LNCAP (cell line): ENCODE measurements at regions not wholly inside any gene's neighbourhood (a gene's known extent, or its start where the extent isn't known, plus 50 kb on each side); places are given as distances from the start of the nearest gene placed in this dataset.
A peak's percentile ranks its signal among the peaks of the same experiment; 100 is the strongest.

ENCODE experiments used
- TF ChIP-seq, protein P1 (sequence below): fragments of 450-650 bp; IDR thresholded peaks from 2 replicates; pipeline ENCODE4 v1.5.1; 2017; ENCODE audit warnings: mild to moderate bottlenecking

DNA sequence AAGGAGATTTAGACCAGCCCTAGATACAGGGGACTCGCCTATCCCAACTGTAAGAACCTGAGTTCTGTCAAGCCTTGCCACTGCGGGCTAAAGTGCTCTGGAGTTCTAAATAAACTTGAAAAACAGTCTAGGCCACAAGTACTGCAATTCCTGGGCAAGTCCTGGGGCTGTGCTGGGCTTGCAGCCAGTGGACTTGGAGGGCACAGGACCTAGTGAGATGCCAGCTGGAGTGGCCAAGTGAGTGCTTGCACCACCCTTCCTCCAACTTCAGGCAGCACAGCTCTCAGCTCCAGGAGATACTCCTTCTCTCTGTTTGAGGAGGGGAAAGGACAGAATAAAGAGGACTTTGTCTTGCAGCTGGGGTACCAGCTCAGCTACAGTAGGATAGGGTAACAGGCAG, 307.6 kb upstream of the FBXO33 start:
- TF ChIP-seq, protein P1, sequence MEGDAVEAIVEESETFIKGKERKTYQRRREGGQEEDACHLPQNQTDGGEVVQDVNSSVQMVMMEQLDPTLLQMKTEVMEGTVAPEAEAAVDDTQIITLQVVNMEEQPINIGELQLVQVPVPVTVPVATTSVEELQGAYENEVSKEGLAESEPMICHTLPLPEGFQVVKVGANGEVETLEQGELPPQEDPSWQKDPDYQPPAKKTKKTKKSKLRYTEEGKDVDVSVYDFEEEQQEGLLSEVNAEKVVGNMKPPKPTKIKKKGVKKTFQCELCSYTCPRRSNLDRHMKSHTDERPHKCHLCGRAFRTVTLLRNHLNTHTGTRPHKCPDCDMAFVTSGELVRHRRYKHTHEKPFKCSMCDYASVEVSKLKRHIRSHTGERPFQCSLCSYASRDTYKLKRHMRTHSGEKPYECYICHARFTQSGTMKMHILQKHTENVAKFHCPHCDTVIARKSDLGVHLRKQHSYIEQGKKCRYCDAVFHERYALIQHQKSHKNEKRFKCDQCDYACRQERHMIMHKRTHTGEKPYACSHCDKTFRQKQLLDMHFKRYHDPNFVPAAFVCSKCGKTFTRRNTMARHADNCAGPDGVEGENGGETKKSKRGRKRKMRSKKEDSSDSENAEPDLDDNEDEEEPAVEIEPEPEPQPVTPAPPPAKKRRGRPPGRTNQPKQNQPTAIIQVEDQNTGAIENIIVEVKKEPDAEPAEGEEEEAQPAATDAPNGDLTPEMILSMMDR = no peak

DNA sequence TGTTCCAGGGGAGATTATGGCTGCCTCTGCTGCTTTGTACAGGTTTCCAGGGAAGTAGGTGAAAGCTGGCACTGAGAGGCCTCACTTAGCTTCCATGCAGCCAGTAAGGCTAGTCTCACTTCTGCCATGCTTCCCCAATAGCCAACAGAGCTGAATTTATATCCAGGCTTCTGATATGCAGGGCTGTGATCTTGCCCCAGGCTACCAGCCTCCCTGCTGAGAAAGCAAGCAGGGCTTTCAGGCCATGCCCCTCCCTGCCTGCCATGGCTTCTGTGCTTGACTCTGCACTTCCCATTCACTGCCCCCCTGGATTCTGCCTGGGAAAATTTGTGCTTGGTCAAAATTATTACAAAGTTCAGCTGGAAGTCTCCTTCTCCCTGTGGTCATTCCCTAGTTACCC, 302.1 kb upstream of the FBXO33 start:
- TF ChIP-seq, protein P1 = no peak

DNA sequence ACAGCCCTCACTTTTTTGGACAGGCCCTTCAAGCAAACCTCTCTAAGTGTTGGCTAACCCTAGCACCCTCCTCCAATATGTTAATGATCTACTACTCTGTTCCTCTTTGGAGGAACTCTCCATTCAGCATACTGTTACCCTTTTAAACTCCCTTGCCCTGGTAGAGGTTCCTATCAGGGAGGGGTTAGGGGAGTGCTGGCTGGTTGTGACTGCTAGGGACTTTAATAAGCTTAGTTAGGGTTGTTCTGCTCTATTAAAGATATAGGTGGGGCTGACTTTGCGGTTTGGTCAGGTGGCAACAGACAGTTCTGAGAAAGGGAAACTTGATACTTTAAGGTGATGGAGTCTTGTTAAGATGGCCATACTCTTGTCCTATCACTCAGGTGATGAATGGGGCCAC, 301.5 kb upstream of the FBXO33 start:
- TF ChIP-seq, protein P1 = no peak

DNA sequence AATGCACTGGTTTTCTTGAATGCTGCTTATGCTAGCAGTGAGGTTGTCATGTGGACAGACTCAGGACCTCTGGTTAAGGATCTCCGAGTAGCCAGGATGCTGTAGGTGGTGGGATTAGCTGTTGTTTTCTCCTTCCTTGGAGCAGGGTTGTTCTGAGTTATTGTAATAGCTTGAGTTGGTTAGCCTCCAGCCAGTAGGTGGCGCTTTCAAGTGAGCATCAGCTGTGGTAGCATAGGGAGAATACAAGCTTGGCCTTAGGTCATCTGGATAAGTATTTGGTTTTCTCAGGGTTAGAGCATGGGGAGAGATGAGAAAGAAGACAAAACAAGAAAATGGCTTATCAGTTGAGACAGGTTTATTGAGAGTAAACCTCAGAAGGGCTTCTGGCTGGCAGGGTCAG, 299.7 kb upstream of the FBXO33 start:
- TF ChIP-seq, protein P1 = peak; percentile 63

DNA sequence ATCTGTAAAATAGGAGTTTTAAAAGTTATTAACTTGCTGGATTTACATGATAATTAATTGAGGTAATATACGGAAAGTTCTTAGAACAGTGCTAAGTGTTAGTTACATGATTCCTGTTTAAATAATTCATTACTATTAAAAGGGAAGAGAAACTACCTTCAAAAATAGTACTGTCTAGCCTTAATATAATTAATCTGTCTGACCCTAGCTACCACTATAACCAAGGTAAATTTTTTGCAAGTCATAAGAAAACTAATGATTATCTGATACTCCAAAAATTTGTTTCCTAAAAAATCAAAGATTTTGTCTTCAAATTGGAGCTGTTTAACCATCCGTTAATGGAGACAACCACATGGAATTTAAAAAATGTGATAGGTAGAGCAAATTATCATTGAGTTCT, 294.3 kb upstream of the FBXO33 start:
- TF ChIP-seq, protein P1 = no peak

DNA sequence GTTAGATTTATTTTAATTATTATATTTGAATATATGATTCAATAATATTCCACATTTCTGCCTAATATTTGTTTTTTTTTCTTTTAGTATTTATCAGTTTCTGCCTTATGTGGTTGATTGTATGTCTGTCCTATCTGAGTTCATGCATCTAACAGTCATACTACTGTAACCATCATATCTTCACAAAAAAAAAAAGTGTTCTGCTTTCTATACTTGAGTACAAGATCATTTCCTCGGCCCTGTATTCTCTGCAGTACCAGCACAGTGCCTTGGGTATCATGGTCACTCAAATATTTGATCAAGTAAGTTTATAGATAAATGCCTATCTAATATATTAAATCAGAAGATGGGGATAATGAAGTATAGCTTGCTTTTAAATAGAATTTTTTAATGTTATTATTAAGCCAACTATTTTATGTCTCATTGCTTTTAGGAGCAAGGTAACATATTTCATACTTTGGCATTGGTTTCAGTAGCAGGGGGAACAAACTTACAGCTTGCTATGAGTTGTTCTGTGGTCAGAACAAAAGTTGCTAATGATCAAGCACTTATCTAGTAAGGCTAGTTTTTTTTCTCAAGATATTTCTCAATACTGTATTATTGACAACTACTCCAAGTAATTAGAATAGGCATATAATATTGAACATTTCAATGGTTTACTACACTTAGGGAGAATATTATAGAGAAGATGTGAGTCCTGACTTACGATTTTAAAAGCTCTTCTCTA, 290.5 kb upstream of the FBXO33 start:
- TF ChIP-seq, protein P1 = no peak

DNA sequence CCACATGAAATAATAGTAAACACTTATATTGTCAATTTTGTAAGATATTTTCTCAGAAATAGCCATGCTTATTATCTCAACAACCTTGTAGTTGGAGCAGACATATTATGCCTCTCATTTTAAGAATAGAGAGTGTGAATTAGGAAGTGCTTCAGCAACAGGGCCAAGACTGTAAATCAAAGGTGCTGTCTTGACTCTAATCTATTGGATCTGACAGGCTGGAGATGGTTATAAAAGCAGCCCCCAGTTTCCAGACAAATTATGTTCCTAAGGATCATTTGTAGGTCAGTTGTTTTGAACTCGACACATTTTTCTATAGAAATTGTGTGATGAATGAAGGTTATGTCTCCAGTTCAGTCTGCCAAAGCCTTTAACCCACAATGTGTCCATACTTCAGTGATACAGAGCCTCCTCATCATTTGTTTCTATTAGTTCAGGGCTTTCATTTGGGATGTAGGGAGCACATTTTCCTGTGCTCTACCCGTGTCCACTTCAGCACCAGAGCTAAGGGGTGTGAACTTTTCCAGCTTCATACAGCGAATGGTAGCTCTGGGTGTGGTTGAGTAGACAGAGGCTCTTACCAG, 284.8 kb upstream of the FBXO33 start:
- TF ChIP-seq, protein P1 = no peak
